Mesenchymal stem cell (in vitro differentiated cells and primary cell): ENCODE measurements at regions not wholly inside any gene's neighbourhood (a gene's known extent, or its start where the extent isn't known, plus 50 kb on each side); places are given as distances from the start of the nearest gene placed in this dataset.

Source experiments
- DNase-seq: peaks from one replicate; pipeline ENCODE4 v3.0.0-alpha.2; 2013
- H2AFZ ChIP-seq: one replicate; pipeline ENCODE4 v1.6.1; 2013; ENCODE audit warnings: low read depth, mild to moderate bottlenecking, control low read depth, inconsistent platforms, low read length, moderate library complexity
- H2AK5ac ChIP-seq: 2 replicates; pipeline ENCODE4 v1.6.1; 2013; ENCODE audit warnings: low read length, moderate library complexity, mild to moderate bottlenecking, inconsistent platforms; ENCODE audit not compliant: severe bottlenecking
- H2BK120ac ChIP-seq: one replicate; pipeline ENCODE4 v1.6.1; 2013; ENCODE audit warnings: low read depth, mild to moderate bottlenecking, inconsistent platforms, low read length, moderate library complexity
- H2BK12ac ChIP-seq, 2 experiments: one replicate each; pipeline ENCODE4 v1.6.1; 2013; ENCODE audit warnings: inconsistent platforms in 2 of 2, low read length in 2 of 2, mild to moderate bottlenecking in 2 of 2, moderate library complexity in 2 of 2, control low read depth in 1 of 2
- H2BK15ac ChIP-seq: one replicate; pipeline ENCODE4 v1.6.1; 2013; ENCODE audit warnings: mild to moderate bottlenecking, low read depth, inconsistent platforms; ENCODE audit not compliant: poor library complexity, severe bottlenecking
- H2BK5ac ChIP-seq: 2 replicates; pipeline ENCODE4 v1.6.1; 2013; ENCODE audit warnings: low read depth, mild to moderate bottlenecking, low read length, control low read depth, inconsistent platforms; ENCODE audit not compliant: poor library complexity, severe bottlenecking
- H3K14ac ChIP-seq, 2 experiments: one replicate each; pipeline ENCODE4 v1.6.1; 2013; ENCODE audit warnings: inconsistent platforms in 2 of 2, low read length in 2 of 2, control low read depth in 1 of 2, mild to moderate bottlenecking in 1 of 2, moderate library complexity in 1 of 2
- H3K18ac ChIP-seq, 2 experiments: one replicate each; pipeline ENCODE4 v1.6.1; 2013; ENCODE audit warnings: inconsistent platforms in 2 of 2, low read length in 2 of 2, control low read depth in 1 of 2, low read depth in 1 of 2, mild to moderate bottlenecking in 1 of 2
- H3K23ac ChIP-seq, 2 experiments: one replicate each; pipeline ENCODE4 v1.6.1; 2013; ENCODE audit warnings: inconsistent platforms in 2 of 2, low read length in 2 of 2, mild to moderate bottlenecking in 2 of 2, moderate library complexity in 2 of 2, control low read depth in 1 of 2
- H3K27ac ChIP-seq: 2 replicates; pipeline ENCODE4 v1.5.1; 2013; ENCODE audit warnings: mild to moderate bottlenecking, moderate library complexity, low read length, control low read depth, inconsistent platforms; ENCODE audit not compliant: poor library complexity, severe bottlenecking
- H3K27me3 ChIP-seq, 2 experiments: 2 replicates each; pipeline versions ENCODE4 v1.6.1 to v1.7.0; 2013; ENCODE audit warnings: low read length in 2 of 2, mild to moderate bottlenecking in 2 of 2, moderate library complexity in 2 of 2, control low read depth in 1 of 2, inconsistent platforms in 1 of 2; ENCODE audit not compliant: control insufficient read depth in 1 of 2, insufficient read depth in 1 of 2
- H3K36me3 ChIP-seq, 2 experiments: 2 replicates each; pipeline versions ENCODE4 v1.6.1 to v1.7.0; 2013; ENCODE audit warnings: low read length in 2 of 2, control low read depth in 1 of 2, inconsistent platforms in 1 of 2, low read depth in 1 of 2, mild to moderate bottlenecking in 1 of 2; ENCODE audit not compliant: insufficient read depth in 2 of 2, control insufficient read depth in 1 of 2
- H3K4ac ChIP-seq, 2 experiments: one replicate each; pipeline ENCODE4 v1.6.1; 2013; ENCODE audit warnings: inconsistent platforms in 2 of 2, low read length in 2 of 2, mild to moderate bottlenecking in 2 of 2, moderate library complexity in 2 of 2, control low read depth in 1 of 2, low read depth in 1 of 2
- H3K4me1 ChIP-seq: 2 replicates; pipeline ENCODE4 v1.6.1; 2013; ENCODE audit warnings: low read depth, low read length, control low read depth; ENCODE audit not compliant: control insufficient read depth, insufficient read depth
- H3K4me2 ChIP-seq: 2 replicates; pipeline ENCODE4 v1.6.1; 2013; ENCODE audit warnings: low read length, mild to moderate bottlenecking, inconsistent platforms; ENCODE audit not compliant: poor library complexity, severe bottlenecking
- H3K4me3 ChIP-seq, 2 experiments: 2 replicates each; pipeline versions ENCODE4 v1.5.1 to v1.7.0; 2013; ENCODE audit warnings: low read length in 2 of 2, mild to moderate bottlenecking in 2 of 2, control low read depth in 1 of 2, low read depth in 1 of 2; ENCODE audit not compliant: insufficient read depth in 1 of 2
- H3K79me1 ChIP-seq: replicated peaks from 2 replicates; pipeline ENCODE4 v1.6.1; 2013; ENCODE audit warnings: mild to moderate bottlenecking, control low read depth, low read length, inconsistent platforms; ENCODE audit not compliant: poor library complexity, severe bottlenecking
- H3K9ac ChIP-seq: 2 replicates; pipeline ENCODE4 v1.7.0; 2013; ENCODE audit warnings: mild to moderate bottlenecking, low read length, moderate library complexity
- H3K9me3 ChIP-seq: 2 replicates; pipeline ENCODE4 v1.7.0; 2013; ENCODE audit warnings: mild to moderate bottlenecking, low read length; ENCODE audit not compliant: control insufficient read depth
- H4K8ac ChIP-seq: one replicate; pipeline ENCODE4 v1.6.1; 2013; ENCODE audit warnings: inconsistent platforms, mild to moderate bottlenecking, low read length, moderate library complexity
- H4K91ac ChIP-seq: one replicate; pipeline ENCODE4 v1.6.1; 2013; ENCODE audit warnings: mild to moderate bottlenecking, low read length, inconsistent platforms
- WGBS: methylation state at CpG from one replicate; pipeline ENCODE4 v1.1.7; 2013; ENCODE audit warnings: mixed read lengths; 5-methylcytosine and 5-hydroxymethylcytosine counted together

DNA sequence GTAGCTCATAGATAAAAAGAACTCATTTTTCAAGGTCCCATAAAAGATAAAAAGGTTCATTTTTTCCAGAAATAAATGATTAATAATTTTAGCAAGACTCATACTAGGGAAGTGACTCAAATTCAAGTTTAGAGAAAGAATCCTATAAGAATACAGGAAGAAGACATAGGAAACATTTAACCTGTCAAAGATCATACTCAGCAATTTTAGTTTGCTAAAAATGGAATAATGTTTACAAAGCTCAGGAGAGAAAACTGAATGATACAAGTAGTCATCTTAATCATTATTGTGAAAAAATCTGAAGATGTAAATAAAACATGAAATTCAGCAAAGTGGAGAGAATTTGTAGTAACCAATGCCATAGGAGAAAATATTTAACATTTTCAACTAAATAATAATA is 926.6 kb downstream of the TBC1D32 start:
- no peak overlapping the region for H3K18ac ChIP-seq
- no peak overlapping the region for H3K27ac ChIP-seq
- no peak overlapping the region for H3K23ac ChIP-seq
- no peak overlapping the region for H3K4me2 ChIP-seq
- H3K4me1 ChIP-seq = no peaks in the 10 kb centered on the region
- no peak overlapping the region for H3K4me3 ChIP-seq
- H3K9me3 ChIP-seq = no peaks in the 10 kb centered on the region
- no peaks in the 10 kb centered on the region for H3K27me3 ChIP-seq
- no peak overlapping the region for H2AFZ ChIP-seq
- H3K4ac ChIP-seq = no peak overlapping the region
- no peak overlapping the region for H2BK12ac ChIP-seq
- H2AK5ac ChIP-seq = no peak overlapping the region
- no peak overlapping the region for H2BK15ac ChIP-seq
- H2BK120ac ChIP-seq = no peak overlapping the region
- no peak overlapping the region for H4K8ac ChIP-seq
- H3K9ac ChIP-seq = no peak overlapping the region
- H4K91ac ChIP-seq = no peak overlapping the region
- no peak overlapping the region for H2BK5ac ChIP-seq
- no peaks in the 10 kb centered on the region for H3K79me1 ChIP-seq
- H3K36me3 ChIP-seq = no peaks in the 10 kb centered on the region
- H3K14ac ChIP-seq = no peak overlapping the region
- no peak for DNase-seq

DNA sequence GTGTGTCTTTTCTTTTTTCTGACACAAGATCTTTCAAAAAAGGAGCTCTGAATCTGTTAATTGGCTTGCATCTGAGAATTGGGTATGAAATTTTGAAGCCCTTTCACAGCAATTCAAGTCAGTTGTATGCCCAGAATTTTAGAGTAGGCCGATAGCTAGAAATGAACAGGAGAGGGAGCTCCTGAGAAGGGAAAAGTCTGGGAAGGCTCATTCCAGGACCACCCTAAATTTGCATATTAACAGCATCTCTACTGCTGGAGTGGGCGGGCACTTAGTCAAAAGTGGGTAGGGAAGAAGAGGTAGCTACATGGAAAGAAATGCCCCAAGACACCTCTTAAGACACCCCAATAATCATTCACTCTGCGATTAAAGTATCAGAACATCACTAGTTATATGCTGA is 928.3 kb downstream of the TBC1D32 start:
- Histone ChIP-seq H3K4ac (no peak overlapping the region), H2AFZ (no peak overlapping the region), H3K18ac (no peak overlapping the region), H3K27ac (no peak overlapping the region), H4K91ac (no peak overlapping the region), H2AK5ac (no peak overlapping the region), H2BK15ac (no peak overlapping the region), H3K27me3 (no peaks in the 10 kb centered on the region), H3K9ac (no peak overlapping the region), H4K8ac (no peak overlapping the region), H3K79me1 (no peaks in the 10 kb centered on the region), H3K4me2 (no peak overlapping the region), H2BK12ac (no peak overlapping the region), H3K23ac (no peak overlapping the region), H3K14ac (no peak overlapping the region), H3K36me3 (no peaks in the 10 kb centered on the region), H2BK5ac (no peak overlapping the region), H2BK120ac (no peak overlapping the region), H3K9me3 (no peaks in the 10 kb centered on the region), H3K4me1 (no peaks in the 10 kb centered on the region), H3K4me3 (no peak overlapping the region)
- WGBS = 27% methylated on average over 1 of the region's 3 CpGs
- DNase-seq = no peak

DNA sequence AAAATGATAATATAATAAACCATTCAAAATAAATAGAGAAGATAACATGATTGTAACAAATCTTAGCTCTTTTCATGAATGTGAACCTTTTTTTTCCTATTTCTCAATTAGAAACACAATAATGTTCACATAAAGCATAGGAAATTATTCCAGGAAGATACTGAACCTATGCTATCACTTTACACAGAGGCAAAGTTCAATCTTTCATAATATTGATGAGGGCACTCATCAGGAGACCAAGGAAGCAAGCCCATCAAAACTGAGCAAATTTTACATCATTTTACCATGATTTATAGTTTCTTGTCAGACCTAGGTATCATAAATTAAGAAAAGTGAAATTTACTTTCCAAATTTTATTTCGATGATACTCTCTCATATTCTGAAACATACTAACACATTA is 938.5 kb downstream of the TBC1D32 start:
- no peaks in the 10 kb centered on the region for H3K79me1 ChIP-seq
- H2BK15ac ChIP-seq = no peak overlapping the region
- no peak for DNase-seq
- no peak overlapping the region for H3K27ac ChIP-seq
- H2BK12ac ChIP-seq = no peak overlapping the region
- H3K4me2 ChIP-seq = no peak overlapping the region
- WGBS = no CpG with 5 or more reads among the region's 1 CpG
- H2AFZ ChIP-seq = no peak overlapping the region
- H3K36me3 ChIP-seq = no peaks in the 10 kb centered on the region
- H2BK120ac ChIP-seq = no peak overlapping the region
- H3K4ac ChIP-seq = no peak overlapping the region
- H2BK5ac ChIP-seq = no peak overlapping the region
- H3K23ac ChIP-seq = no peak overlapping the region
- no peak overlapping the region for H3K18ac ChIP-seq
- H3K4me1 ChIP-seq = no peaks in the 10 kb centered on the region
- H4K8ac ChIP-seq = no peak overlapping the region
- no peak overlapping the region for H3K4me3 ChIP-seq
- H3K27me3 ChIP-seq = no peaks in the 10 kb centered on the region
- H3K9me3 ChIP-seq = no peaks in the 10 kb centered on the region
- H4K91ac ChIP-seq = no peak overlapping the region
- no peak overlapping the region for H2AK5ac ChIP-seq
- H3K14ac ChIP-seq = no peak overlapping the region
- H3K9ac ChIP-seq = no peak overlapping the region

DNA sequence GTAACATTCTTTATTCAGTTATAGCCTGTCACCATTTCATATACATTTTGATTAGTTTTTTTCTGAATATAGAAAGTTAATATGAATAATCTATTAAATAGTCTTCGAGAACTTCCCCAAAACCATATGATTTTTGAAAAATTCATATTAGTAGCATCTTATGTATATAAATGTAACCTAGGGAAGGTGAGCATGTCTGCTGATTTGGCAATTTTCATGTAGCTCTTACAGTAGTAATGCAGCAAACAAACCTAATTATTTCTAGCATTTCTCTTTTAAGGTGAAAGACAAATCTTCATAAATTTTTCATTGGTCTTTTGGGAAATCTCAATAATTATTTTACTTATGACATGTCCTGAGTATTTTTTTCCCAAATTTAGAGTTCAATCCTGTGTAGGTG is 939.0 kb downstream of the TBC1D32 start:
- Histone ChIP-seq H2AFZ (no peak overlapping the region), H3K14ac (no peak overlapping the region), H3K36me3 (no peaks in the 10 kb centered on the region), H3K9me3 (no peaks in the 10 kb centered on the region), H3K9ac (no peak overlapping the region), H4K8ac (no peak overlapping the region), H3K27ac (no peak overlapping the region), H2AK5ac (no peak overlapping the region), H3K18ac (no peak overlapping the region), H3K4me1 (no peaks in the 10 kb centered on the region), H3K4ac (no peak overlapping the region), H3K79me1 (no peaks in the 10 kb centered on the region), H3K4me3 (no peak overlapping the region), H3K23ac (no peak overlapping the region), H2BK15ac (no peak overlapping the region), H3K27me3 (no peaks in the 10 kb centered on the region), H4K91ac (no peak overlapping the region), H2BK12ac (no peak overlapping the region), H2BK5ac (no peak overlapping the region), H3K4me2 (no peak overlapping the region), H2BK120ac (no peak overlapping the region)
- WGBS = no CpG with 5 or more reads among the region's 1 CpG
- DNase-seq = no peak
